K562 (cell line): ENCODE measurements at regions not wholly inside any gene's neighbourhood (a gene's known extent, or its start where the extent isn't known, plus 50 kb on each side); places are given as distances from the start of the nearest gene placed in this dataset.

ENCODE experiments used
- ATAC-seq: fragments of 200-7000 bp; cut with Tn5 transposase; 3 replicates; pipeline ENCODE4 v1.9.1; 2020; ENCODE audit warnings: moderate library complexity
- BruUV-seq: library from RNA; stranded (reverse); fragments of 400-500 nt; replicated peaks from 2 replicates; lab custom pipeline; 2021; lab: Mats Ljungman, UMichigan
- CTCF ChIA-PET: fragments of 300-600 bp; formaldehyde crosslinking; extraction: SDS; loops from one replicate; lab custom pipeline; 2021; ENCODE audit warnings: low intra/inter-chr PET ratio; lab: Yijun Ruan, JAX
- POLR2A ChIA-PET: fragments of 300-600, 350-650 bp; sonication (Branson Sonifier 250); formaldehyde crosslinking; extraction: SDS; loops from one replicate; lab custom pipeline; 2021; ENCODE audit warnings: antibody characterized with exemption, inconsistent platforms; lab: Yijun Ruan, JAX
- DNase-seq, 4 experiments: peaks; one replicate each; pipeline versions ENCODE4 v3.0.0 to v3.0.0-alpha.2; 2011 to 2018; ENCODE audit warnings: low spot score in 3 of 4, mixed read lengths in 3 of 4; ENCODE audit errors: extremely low read depth in 1 of 4
- FAIRE-seq: peaks from 2 replicates; lab custom pipeline; 2011; peaks lifted over from hg19 to GRCh38; lab: Jason Lieb, UNC
- H2AFZ ChIP-seq: 2 replicates; pipeline ENCODE4 v1.6.0; 2011; ENCODE audit warnings: low read depth, low read length, control low read depth, inconsistent platforms
- H3K27ac ChIP-seq: fragments of 200-600 bp; 3 replicates; pipeline ENCODE4 v1.8.0; 2011; ENCODE audit warnings: low read depth, mild to moderate bottlenecking, control low read depth, inconsistent platforms, low read length, moderate library complexity, mixed read lengths; ENCODE audit errors: extremely low read depth
- H3K27me3 ChIP-seq, 2 experiments: fragments of 300-600 bp in 1 of 2; 2 replicates in 1 of 2; 3 replicates in 1 of 2; pipeline versions ENCODE4 v1.6.0 to v1.8.0; 2011; ENCODE audit warnings: inconsistent platforms in 2 of 2, low read length in 2 of 2, mild to moderate bottlenecking in 1 of 2, mixed read lengths in 1 of 2, moderate library complexity in 1 of 2; ENCODE audit not compliant: control insufficient read depth in 2 of 2, insufficient read depth in 2 of 2
- H3K36me3 ChIP-seq: fragments of 300-600 bp; 3 replicates; pipeline ENCODE4 v1.8.0; 2011; ENCODE audit warnings: mild to moderate bottlenecking, low read length, inconsistent platforms; ENCODE audit not compliant: control insufficient read depth, insufficient read depth
- H3K4me1 ChIP-seq, 2 experiments: fragments of 200-600 bp in 1 of 2; replicated peaks in 1 of 2; 2 replicates in 1 of 2; 3 replicates in 1 of 2; pipeline versions ENCODE4 v1.5.1 to v1.8.0; 2011; ENCODE audit warnings: inconsistent platforms in 2 of 2, low read length in 2 of 2, mild to moderate bottlenecking in 1 of 2, mixed read lengths in 1 of 2, moderate library complexity in 1 of 2; ENCODE audit not compliant: control insufficient read depth in 2 of 2, insufficient read depth in 2 of 2
- H3K4me2 ChIP-seq: 2 replicates; pipeline ENCODE4 v1.6.1; 2011; ENCODE audit warnings: low read length, control low read depth, inconsistent platforms, mixed read lengths; ENCODE audit not compliant: insufficient read depth
- H3K4me3 ChIP-seq: fragments of 200-600 bp; sonication (generic), shearing (Covaris generic); 2 replicates; pipeline ENCODE4 v1.5.1; 2016; ENCODE audit warnings: control low read depth, inconsistent platforms
- H3K79me2 ChIP-seq: fragments of 200-600 bp; 3 replicates; pipeline ENCODE4 v1.8.0; 2011; ENCODE audit warnings: low read length, inconsistent platforms; ENCODE audit not compliant: control insufficient read depth, insufficient read depth
- H3K9ac ChIP-seq, 2 experiments: 2 replicates each; pipeline versions ENCODE4 v1.6.0 to v1.6.1; 2011; ENCODE audit warnings: low read depth in 2 of 2, low read length in 2 of 2, control low read depth in 1 of 2, inconsistent platforms in 1 of 2, mild to moderate bottlenecking in 1 of 2, mixed read lengths in 1 of 2; ENCODE audit not compliant: insufficient read depth in 1 of 2
- H3K9me1 ChIP-seq: one replicate; pipeline ENCODE4 v1.6.0; 2011; ENCODE audit warnings: inconsistent platforms, mild to moderate bottlenecking, low read length, moderate library complexity; ENCODE audit not compliant: control insufficient read depth, insufficient read depth
- H3K9me3 ChIP-seq: replicated peaks from 2 replicates; pipeline ENCODE4 v1.5.1; 2011; ENCODE audit warnings: low read depth, low read length, inconsistent platforms; ENCODE audit not compliant: control insufficient read depth, insufficient read depth
- H4K20me1 ChIP-seq: replicated peaks from 2 replicates; pipeline ENCODE4 v1.6.1; 2011; ENCODE audit warnings: low read length, inconsistent platforms, mixed read lengths; ENCODE audit not compliant: control insufficient read depth, insufficient read depth
- CHD4 ChIP-seq: fragments of 200-600 bp; sonication (generic); IDR thresholded peaks from 3 replicates; pipeline ENCODE4 v1.6.1; 2012; ENCODE audit warnings: low read depth, mild to moderate bottlenecking, mixed read lengths, low read length, inconsistent platforms; ENCODE audit not compliant: insufficient read depth, insufficient replicate concordance, poor library complexity, severe bottlenecking
- MEF2A ChIP-seq: IDR thresholded peaks from 2 replicates; pipeline ENCODE4 v1.6.1; 2011; ENCODE audit warnings: low read depth, mild to moderate bottlenecking, low read length, moderate library complexity; ENCODE audit not compliant: control insufficient read depth
- POLR3A ChIP-seq: IDR thresholded peaks from 2 replicates; pipeline ENCODE4 v1.6.1; 2011; ENCODE audit warnings: borderline replicate concordance, mild to moderate bottlenecking, moderate library complexity; ENCODE audit not compliant: insufficient read length, insufficient read depth; ENCODE audit errors: extremely low read depth
- RBM39 ChIP-seq: fragments of 200-400 bp; formaldehyde crosslinking; optimal IDR thresholded peaks from 2 replicates; pipeline ENCODE3; 2018; ENCODE audit warnings: low read depth, low read length
- ZBTB1 ChIP-seq: sonication (generic); formaldehyde crosslinking; IDR thresholded peaks from 2 replicates; pipeline ENCODE4 v1.8.1; 2023; ENCODE audit warnings: missing genetic modification reagents, low read depth, mild to moderate bottlenecking, borderline replicate concordance
- ZNF146 ChIP-seq: IDR thresholded peaks from one replicate; pipeline ENCODE4 v1.6.1; 2018; ENCODE audit warnings: missing compliant biosample characterization; ENCODE audit not compliant: unreplicated experiment
- ZNF212 ChIP-seq: fragments of 450-650 bp; formaldehyde crosslinking; IDR thresholded peaks from 2 replicates; pipeline ENCODE4 v1.4.0; 2020; ENCODE audit warnings: mild to moderate bottlenecking
- ZNF507 ChIP-seq: conservative IDR thresholded peaks from 2 replicates; pipeline ENCODE4 v1.6.1; 2017; ENCODE audit warnings: missing genetic modification characterization, missing compliant biosample characterization
- ZNF699 ChIP-seq: fragments of 250-450 bp; sonication (Bioruptor Pico); IDR thresholded peaks from 2 replicates; pipeline ENCODE4 v1.8.0; 2021; ENCODE audit warnings: mild to moderate bottlenecking, moderate library complexity; ENCODE audit not compliant: insufficient replicate concordance
- WGBS: fragments of 100-300 bp; shearing (Covaris generic); methylation state at CpG from one replicate; pipeline ENCODE4 v1.1.6; 2016; ENCODE audit warnings: low coverage, mixed read lengths; ENCODE audit not compliant: insufficient coverage; ENCODE audit errors: missing lambda C conversion rate; 5-methylcytosine and 5-hydroxymethylcytosine counted together
- in situ Hi-C: fragments of 300-500 bp; cut with MboI; formaldehyde crosslinking; loops from 4 replicates; pipeline ENCODE4 v1.15.0; 2018; ENCODE audit warnings: inconsistent platforms, mixed read lengths
- intact Hi-C: fragments of 100-400 bp; cut with micrococcal nuclease; formaldehyde crosslinking; loops from 2 replicates; pipeline ENCODE4 v1.14.2; 2022
- TF ChIP-seq, protein P1 (sequence below): fragments of 250-450 bp; sonication (Bioruptor Pico); IDR thresholded peaks from 2 replicates; pipeline ENCODE4 v1.6.1; 2021; ENCODE audit warnings: mild to moderate bottlenecking
- TF ChIP-seq, protein P2 (sequence below): sonication (generic); formaldehyde crosslinking; IDR thresholded peaks from 2 replicates; pipeline ENCODE4 v1.9.0; 2022; ENCODE audit warnings: mild to moderate bottlenecking, missing genetic modification reagents

DNA sequence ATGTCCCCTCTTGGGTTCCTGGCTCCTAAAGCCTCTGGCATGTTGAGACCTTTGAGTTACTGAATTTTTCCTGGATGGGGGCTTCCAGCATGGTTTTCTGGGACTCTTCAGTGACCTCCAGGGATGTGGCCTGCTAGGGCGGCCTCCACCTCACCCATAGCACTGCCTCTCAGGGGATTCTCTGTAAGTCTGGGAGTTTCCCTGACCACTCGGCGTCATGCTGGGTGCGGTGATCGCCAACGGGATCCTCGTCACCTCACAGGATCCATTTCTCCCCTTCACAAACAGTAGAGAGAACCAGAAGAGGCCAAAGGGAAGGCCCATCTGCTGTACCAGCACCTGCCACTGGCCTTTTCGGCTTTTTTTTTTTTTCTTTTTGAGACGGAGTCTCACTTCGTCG is 84.3 kb downstream of the NPTX2 start:
- 1% methylated on average over 11 of the region's 11 CpGs for WGBS
- FAIRE-seq = no peak
- BruUV-seq = no TSS peak

More for the DNA sequence above, 84.3 kb downstream of the NPTX2 start:
- TF ChIP-seq ZNF507 (tag) (no peak), CHD4 (no peak), MEF2A (no peak), ZBTB1 (CRISPR knock-in tag) (no peak), ZNF146 (CRISPR knock-in tag) (no peak), ZNF212 (CRISPR knock-in tag) (no peak), RBM39 (no peak), ZNF699 (no peak), POLR3A (no peak)
- TF ChIP-seq, protein P1, sequence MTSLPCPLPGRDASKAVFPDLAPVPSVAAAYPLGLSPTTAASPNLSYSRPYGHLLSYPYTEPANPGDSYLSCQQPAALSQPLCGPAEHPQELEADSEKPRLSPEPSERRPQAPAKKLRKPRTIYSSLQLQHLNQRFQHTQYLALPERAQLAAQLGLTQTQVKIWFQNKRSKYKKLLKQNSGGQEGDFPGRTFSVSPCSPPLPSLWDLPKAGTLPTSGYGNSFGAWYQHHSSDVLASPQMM (CRISPR knock-in tag) = no peak
- TF ChIP-seq, protein P2, sequence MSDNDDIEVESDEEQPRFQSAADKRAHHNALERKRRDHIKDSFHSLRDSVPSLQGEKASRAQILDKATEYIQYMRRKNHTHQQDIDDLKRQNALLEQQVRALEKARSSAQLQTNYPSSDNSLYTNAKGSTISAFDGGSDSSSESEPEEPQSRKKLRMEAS = no peak
- H3K36me3 ChIP-seq = no peaks in the 10 kb centered on the region
- no peak overlapping the region for H3K4me3 ChIP-seq
- H3K79me2 ChIP-seq = no peaks in the 10 kb centered on the region
- in situ Hi-C loops (no loop called here), intact Hi-C loops (no loop called here)
- ATAC-seq = no peak
- H3K4me2 ChIP-seq = no peak overlapping the region
- ChIA-PET POLR2A (no interaction called here), CTCF (no interaction called here)
- H3K9me3 ChIP-seq = no peaks in the 10 kb centered on the region; the same call in 1 of the 2 replicates
- H3K27me3 ChIP-seq = peaks cover 19 to 45% of the 10 kb centered on the region in 2 experiments
- H3K9ac ChIP-seq = no peak overlapping the region
- H3K4me1 ChIP-seq = no peaks in the 10 kb centered on the region
- no peaks in the 10 kb centered on the region for H3K9me1 ChIP-seq
- H4K20me1 ChIP-seq = no peaks in the 10 kb centered on the region
- H3K27ac ChIP-seq = no peak overlapping the region
- H2AFZ ChIP-seq = no peak overlapping the region
- DNase-seq = no peak
